ENCODE measurements at regions not wholly inside any gene's neighbourhood (a gene's known extent, or its start where the extent isn't known, plus 50 kb on each side); places are given as distances from the start of the nearest gene placed in this dataset.

GRCh38 chr9:7615344-7615743 is 184.2 kb downstream of the DMAC1 start:
- H3K9me3 ChIP-seq (ENCODE audit: insufficient read depth in 2 of 2, low read depth in 1 of 2, low read length in 1 of 2), result no peaks in the 10 kb centered on the region
- H3K36me3 ChIP-seq (ENCODE audit: control insufficient read depth in 2 of 4, insufficient read depth in 4 of 4, low read length in 3 of 4), result no peaks in the 10 kb centered on the region
- no peak overlapping the region for H2AFZ ChIP-seq (ENCODE audit: low read length)
- no peaks in the 10 kb centered on the region for H3K79me1 ChIP-seq (ENCODE audit: low read depth, low read length)
- no peak overlapping the region for H3K27ac ChIP-seq (ENCODE audit: low read depth, low read length)
- H3K23ac ChIP-seq (ENCODE audit: insufficient read length), result no peak overlapping the region
- POLR2A ChIA-PET (ENCODE audit: partially characterized antibody), result no interaction called here
- H3K14ac ChIP-seq (ENCODE audit: insufficient read length), result no peak overlapping the region
- H2BK5ac ChIP-seq (ENCODE audit: low read depth, low read length), result no peak overlapping the region
- no peak overlapping the region for H4K5ac ChIP-seq (ENCODE audit: insufficient read length, low read depth, low read length)
- no peak overlapping the region for H3K9ac ChIP-seq (replicated peaks in 1 of 4; ENCODE audit: extremely low read depth in 1 of 4, low read depth in 3 of 4, low read length in 3 of 4)
- no peak overlapping the region for H3K18ac ChIP-seq (ENCODE audit: extremely low read depth, low read length)
- H3K27me3 ChIP-seq (replicated peaks in 1 of 4; ENCODE audit: control insufficient read depth in 3 of 4, extremely low read depth in 1 of 4, insufficient read depth in 3 of 4, low read length in 3 of 4), result no peaks in the 10 kb centered on the region
- no peaks in the 10 kb centered on the region for H4K20me1 ChIP-seq (replicated peaks in 1 of 2; ENCODE audit: control insufficient read depth in 1 of 2, insufficient read depth in 2 of 2, low read length in 2 of 2)
- no peak for DNase-seq (ENCODE audit: low read depth in 1 of 2, low spot score in 2 of 2)
- no peak overlapping the region for H4K8ac ChIP-seq (ENCODE audit: extremely low read depth, insufficient read depth, low read length)
- no peak overlapping the region for H2BK15ac ChIP-seq (ENCODE audit: low read length)
- no peak overlapping the region for H2BK120ac ChIP-seq (replicated peaks; ENCODE audit: low read depth, low read length)
- H3K23me2 ChIP-seq (ENCODE audit: low read depth, low read length), result no peaks in the 10 kb centered on the region
- H2BK20ac ChIP-seq (ENCODE audit: low read length), result no peak overlapping the region
- H3K4ac ChIP-seq (replicated peaks; ENCODE audit: insufficient read length, low read depth, low read length), result no peak overlapping the region
- 93% methylated on average over 1 of the region's 1 CpG; no CpG with 5 or more reads in 1 of the 2 experiments for WGBS, 2 experiments (ENCODE audit: extremely low coverage in 1 of 2, insufficient coverage in 1 of 2, insufficient read length in 1 of 2, insufficient replicate concordance in 2 of 2, low coverage in 1 of 2, low lambda C conversion rate in 2 of 2, missing lambda C conversion rate in 1 of 2)
- H3K4me3 ChIP-seq (ENCODE audit: extremely low read depth in 1 of 4, insufficient read depth in 2 of 4, low read depth in 3 of 4, low read length in 4 of 4), result no peak overlapping the region
- H3K79me2 ChIP-seq (ENCODE audit: control insufficient read depth in 1 of 2, insufficient read depth in 2 of 2, low read length in 2 of 2), result no peaks in the 10 kb centered on the region
- H4K91ac ChIP-seq (replicated peaks; ENCODE audit: insufficient read length, low read length), result no peak overlapping the region
- CTCF ChIA-PET (ENCODE audit: partially characterized antibody), result no interaction called here
- H2BK12ac ChIP-seq (ENCODE audit: low read depth, low read length), result no peak overlapping the region
- no peaks in the 10 kb centered on the region for H3K4me1 ChIP-seq (replicated peaks in 1 of 4; ENCODE audit: control insufficient read depth in 3 of 4, insufficient read depth in 4 of 4, low read length in 3 of 4)
- FAIRE-seq, result no peak
- H3K4me2 ChIP-seq (ENCODE audit: insufficient read depth in 1 of 2, low read depth in 2 of 2, low read length in 2 of 2), result no peak overlapping the region
- no peak overlapping the region for H3K56ac ChIP-seq (replicated peaks; ENCODE audit: insufficient read length, low read depth, low read length)
- H2AK5ac ChIP-seq (ENCODE audit: low read depth, low read length), result no peak overlapping the region
- TF ChIP-seq CHD7 (IDR thresholded peaks at IDR 0.05; ENCODE audit: insufficient replicate concordance, low read length), result no peak

Measured in H1 (cell line).